Activated CD4-positive, CD25-positive, alpha-beta regulatory T cell treated with anti-CD3 and anti-CD28 coated beads, Interleukin-2, amount 50 U/mL, for 24 hours (primary cell): ENCODE measurements at regions not wholly inside any gene's neighbourhood (a gene's known extent, or its start where the extent isn't known, plus 50 kb on each side); places are given as distances from the start of the nearest gene placed in this dataset.
"Not testable (repeated sequence)": the region's sequence is repeated elsewhere in the genome, so short reads cannot be mapped to it uniquely, and the experiment has no call there.

ENCODE experiments used
- ATAC-seq, 2 donors: fragments of 150-1000 bp; cut with Tn5 transposase; one replicate each; pipeline ENCODE4 v1.10.0; 2021; ENCODE audit warnings: mild to moderate bottlenecking in 1 of 2, moderate library complexity in 1 of 2

DNA sequence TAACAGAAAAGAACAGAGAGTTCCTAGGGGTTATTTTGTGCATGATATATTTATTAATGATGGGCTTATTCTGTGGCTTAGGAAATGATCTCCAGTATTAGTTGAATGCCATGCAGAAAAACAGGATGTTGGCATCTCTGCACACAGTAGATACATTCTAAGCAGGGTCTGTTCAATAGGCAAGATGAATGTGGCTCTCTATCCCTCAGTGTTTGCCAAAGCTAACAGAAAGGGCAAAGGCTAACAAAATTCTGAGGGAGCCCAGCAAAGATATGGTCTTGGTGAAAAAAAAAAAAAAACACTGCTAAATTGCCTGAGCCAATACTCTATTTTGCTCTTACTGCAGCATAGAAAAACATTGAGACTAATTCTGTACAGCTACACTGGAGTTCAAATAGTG is 1095.8 kb downstream of the UQCRFS1 start:
- ATAC-seq: no peak

DNA sequence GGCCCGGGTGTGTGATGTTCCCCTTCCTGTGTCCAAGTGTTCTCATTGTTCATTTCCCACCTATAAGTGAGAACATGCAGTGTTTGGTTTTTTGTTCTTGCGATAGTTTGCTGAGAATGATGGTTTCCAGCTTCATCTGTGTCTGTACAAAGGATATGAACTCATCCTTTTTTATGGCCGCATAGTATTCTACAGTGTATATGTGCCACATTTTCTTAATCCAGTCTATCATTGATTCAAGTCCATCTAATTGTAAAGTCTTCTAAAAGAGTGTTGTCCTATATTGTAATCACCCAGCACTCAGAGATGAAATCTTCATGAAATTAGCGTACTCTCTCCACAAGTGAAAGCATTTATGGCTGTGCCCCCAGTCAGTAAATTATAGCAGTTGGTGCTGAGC is 1096.6 kb downstream of the UQCRFS1 start:
- ATAC-seq: not testable (repeated sequence)

DNA sequence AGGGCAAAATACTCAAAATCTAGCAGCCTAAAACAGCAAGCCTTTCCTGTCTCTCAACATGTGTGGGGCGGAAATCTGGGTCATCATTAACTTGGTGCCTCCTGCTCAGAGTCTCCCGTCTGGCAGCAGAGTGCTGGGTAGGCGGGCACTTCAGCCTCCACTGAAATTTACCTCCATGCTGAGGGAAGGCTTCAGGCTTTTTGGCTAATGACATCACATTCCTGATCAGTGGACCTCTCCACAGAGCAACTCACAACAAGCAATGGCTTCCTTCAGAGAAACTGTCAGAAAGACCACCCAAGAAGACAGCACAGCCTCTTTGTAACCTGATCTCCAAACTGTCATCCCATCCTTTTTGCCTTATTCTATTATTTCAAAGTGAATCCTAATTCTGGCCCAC is 1109.0 kb downstream of the UQCRFS1 start:
- ATAC-seq: no peak

DNA sequence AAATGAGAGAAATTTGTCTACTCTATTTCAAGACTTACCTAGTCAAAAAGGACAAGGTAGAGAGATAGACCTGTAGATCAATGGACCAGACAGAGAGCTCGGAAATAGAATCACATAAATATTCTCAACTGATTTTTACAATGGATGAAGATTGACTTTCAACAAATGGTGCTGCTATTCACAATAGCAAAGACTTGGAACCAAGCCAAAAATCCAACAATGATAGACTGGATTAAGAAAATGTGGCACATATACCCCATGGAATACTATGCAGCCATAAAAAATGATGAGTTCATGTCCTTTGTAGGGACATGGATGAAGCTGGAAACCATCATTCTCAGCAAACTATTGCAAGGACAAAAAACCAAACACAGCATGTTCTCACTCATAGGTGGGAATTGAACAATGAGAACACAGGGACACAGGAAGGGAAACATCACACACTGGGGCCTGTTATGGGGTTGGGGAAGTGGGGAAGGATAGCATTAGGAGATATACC is 1128.2 kb downstream of the UQCRFS1 start:
- ATAC-seq: not testable (repeated sequence)

DNA sequence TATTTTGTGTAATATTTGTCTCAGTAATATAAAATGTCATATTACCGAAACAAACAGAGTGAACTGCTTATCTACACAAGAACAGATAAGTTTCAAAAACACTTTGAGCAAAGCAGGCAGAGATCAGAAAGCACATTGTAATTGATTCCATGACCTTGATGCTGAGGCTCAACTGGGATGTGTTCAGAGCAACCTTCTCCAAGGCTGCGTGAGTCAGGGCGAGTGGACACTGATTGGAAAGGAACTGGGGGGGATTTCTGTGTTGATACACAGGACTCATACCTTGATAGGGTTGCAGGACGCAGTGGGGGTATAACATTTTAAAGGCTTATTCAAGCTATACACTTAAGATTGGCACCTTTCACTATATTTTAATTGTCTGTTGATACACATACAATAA is 1136.3 kb downstream of the UQCRFS1 start:
- ATAC-seq: no peak

DNA sequence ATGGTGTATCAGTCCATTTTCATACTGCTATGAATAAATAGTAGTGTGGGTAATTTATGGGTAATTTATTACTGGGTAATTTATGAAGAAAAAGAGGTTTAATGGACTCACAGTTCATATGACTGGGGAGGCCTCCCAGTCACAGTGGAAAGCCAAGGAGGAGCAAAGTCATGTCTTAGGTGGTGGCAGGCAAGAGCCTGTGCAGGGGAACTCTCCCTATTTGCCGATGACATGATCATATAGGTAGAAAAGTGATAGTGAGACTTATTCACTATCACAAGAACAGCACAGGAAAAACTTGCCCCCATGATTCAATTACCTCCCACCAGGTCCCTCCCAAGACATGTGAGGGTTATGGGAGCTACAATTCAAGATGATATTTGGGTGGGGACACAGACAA is 1137.7 kb downstream of the UQCRFS1 start:
- ATAC-seq: no peak

DNA sequence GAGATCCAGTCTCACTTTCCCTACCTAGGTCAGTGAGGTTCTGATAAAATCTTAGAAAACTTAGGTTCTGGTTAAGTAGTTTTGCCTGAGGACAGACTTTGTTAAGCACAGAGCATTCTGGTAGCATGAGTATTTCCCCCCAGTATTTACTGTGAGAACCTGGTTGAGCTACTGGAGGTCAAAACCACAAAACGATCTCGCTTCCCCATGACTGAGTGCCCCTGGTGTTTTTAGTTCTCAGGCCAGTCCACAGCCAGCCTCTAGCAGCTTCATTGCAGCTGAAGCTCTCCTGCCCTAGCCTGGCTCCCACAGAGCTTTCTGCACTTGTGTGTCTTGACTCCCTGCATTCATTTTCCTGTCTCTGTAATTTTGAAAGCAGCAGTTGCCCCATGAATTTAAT is 1138.2 kb downstream of the UQCRFS1 start:
- no peak for ATAC-seq

DNA sequence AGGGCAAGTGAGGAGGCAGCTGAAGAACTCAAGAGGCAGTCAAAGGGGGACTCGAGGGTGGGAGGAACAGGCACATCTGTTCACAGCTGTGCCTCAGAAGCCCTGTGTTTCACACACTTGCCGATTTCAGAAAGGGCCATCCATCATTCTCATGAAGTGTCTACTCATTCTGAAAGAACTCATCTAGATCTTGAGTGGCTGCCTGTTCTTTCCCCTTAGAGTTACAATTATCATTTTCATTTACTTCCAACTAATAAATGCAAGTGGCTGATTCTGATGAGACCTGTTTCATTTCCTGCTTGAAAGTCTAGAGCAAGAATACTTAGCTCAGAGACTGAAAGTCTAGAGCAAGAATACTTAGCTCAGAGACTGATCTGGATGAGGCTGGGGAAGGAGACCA is 1145.1 kb downstream of the UQCRFS1 start:
- ATAC-seq: no peak

DNA sequence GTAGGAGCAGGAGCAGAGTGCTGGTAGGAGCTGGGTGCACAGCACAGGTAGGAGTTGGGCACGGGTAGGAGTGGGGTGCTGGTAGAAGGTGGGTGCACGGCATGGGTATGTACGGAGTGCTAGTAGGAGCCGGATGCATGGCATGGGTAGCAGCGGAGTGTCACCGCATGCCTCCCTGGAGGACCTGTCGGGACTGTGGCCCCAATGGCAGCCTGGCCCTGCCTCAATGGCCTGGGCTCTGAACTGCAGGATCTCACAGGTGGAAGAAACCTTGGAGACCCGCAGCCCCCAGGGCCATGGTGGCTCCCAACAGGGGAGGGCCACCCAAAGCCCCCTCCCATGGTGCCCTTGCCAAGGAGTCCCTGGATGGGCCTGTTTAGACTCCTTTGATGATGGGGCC is 1146.0 kb downstream of the UQCRFS1 start:
- no peak for ATAC-seq

DNA sequence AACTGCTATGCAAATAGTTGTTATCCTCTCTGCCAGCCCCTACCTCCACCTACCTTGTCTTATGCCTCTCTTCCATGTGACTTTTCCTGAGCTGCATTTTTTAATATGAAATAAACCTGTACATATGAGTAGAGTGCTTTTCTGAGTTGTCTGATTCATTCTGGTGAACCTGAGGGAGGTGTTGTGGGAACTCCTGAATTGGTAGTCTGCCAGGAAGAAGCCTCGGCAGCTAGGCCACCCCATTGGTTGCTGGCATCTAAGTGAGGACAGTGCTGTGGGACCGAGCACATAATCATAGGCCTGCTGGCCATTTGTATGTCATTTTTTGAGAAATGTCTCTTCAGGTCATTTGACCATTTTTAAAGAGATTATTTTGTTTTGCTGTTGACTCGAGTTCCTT is 1146.8 kb downstream of the UQCRFS1 start:
- no peak for ATAC-seq

DNA sequence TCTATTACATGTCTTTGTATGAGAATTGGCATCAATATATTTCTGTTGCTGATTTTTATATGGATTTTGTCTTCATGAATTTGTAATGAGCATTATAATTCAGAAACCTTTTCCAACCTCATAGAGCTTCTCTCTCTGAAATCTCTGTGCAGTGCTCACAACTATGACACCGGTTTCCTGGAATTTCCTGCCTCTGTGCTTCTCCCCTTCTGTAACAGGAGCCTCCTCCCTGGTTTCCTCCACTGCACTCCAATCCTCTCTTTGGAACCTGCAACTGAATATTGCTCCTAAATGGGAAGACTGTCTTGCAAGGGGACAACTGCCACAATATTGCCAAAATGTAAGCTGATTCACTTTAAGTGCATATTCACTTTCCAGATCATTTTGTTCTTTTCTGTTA is 1147.9 kb downstream of the UQCRFS1 start:
- no peak for ATAC-seq

DNA sequence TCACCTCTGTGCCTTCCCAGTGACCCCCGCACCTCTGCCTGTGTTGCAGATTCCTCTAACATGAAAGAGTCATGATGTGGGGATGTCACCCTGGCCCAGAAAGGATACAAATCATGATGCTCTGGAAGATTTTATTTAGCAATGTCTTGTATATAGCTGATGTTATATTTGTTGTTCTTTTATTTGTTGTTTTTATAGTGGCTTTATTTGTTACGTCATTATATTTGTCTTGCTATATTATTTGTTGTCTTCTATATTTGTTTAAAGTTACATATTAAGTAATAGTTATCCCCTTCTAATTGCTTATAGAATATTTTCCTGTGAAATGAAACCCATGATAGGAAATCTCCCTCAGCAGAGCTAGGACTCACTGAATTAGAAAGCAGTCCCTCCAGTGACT is 1149.2 kb downstream of the UQCRFS1 start:
- ATAC-seq: no peak

DNA sequence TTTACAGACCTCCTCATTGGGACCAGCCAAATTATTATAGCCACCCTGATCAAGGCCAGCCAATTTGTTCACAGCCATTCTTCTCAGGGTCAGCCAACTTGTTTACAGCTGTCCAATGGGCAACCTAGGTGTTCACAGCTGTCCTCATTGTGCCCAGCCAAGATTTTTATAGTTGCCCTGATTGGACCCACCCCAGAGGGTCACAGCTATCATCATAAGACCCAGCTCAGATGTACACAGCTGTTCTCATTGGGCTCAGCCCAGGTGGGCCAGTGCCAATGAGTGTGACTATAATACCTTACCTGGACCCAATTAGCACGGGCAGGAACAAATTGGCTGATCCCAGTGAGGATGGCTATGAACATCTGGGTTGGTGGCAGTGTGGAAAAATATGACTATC is 1151.8 kb downstream of the UQCRFS1 start:
- no peak for ATAC-seq

DNA sequence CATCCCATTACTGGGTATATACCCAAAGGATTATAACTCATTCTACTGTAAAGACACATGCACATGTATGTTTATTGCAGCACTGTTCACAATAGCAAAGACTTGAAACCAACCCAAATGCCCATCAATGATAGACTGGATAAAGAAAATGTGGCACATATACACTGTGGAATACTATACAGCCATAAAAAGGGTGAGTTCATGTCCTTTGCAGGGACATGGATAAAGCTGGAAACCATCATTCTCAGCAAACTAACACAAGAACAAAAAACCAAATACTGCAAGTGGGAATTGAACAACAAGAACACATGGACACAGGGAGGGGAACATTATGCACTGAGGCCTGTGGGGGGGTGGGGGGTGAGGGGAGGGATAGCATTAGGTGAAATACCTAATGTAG is 1155.9 kb downstream of the UQCRFS1 start:
- ATAC-seq: not testable (repeated sequence)

DNA sequence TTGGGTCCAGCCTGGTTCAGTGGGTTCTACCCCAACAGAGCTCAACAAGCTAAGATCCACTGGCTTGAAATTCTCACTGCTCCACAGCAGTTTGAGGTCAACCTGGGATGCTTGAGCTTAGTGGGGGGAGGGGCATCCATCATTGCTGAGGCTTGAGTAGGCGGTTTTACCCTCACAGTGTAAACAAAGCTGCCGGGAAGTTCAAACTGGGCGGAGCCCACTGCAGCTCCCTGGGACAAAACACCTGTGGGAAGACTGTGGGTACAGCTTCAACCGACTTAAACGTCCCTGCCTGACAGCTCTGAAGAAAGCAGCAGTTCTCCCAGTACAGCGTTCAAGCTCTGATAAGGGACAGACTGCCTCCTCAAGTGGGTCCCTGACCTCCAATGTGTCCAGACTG is 1161.9 kb downstream of the UQCRFS1 start:
- no peak for ATAC-seq

DNA sequence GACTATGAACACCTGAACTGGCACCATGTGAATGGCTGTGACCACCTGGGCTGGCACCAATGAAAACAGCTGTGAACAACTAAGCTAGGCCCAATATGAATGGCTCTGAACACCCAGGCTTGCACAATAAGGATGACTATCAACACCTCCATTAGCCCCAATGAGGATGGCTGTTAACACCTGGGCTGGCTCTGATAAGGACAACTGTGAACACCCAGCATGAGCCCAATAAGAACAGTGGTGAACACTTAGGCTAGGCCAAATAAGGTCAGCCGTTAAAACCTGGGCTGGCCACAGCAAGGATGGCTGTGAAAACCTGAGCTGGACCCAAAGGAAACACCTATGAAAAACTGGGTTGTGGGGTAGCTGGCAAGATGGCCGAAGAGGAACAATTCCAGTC is 1163.1 kb downstream of the UQCRFS1 start:
- ATAC-seq: no peak

DNA sequence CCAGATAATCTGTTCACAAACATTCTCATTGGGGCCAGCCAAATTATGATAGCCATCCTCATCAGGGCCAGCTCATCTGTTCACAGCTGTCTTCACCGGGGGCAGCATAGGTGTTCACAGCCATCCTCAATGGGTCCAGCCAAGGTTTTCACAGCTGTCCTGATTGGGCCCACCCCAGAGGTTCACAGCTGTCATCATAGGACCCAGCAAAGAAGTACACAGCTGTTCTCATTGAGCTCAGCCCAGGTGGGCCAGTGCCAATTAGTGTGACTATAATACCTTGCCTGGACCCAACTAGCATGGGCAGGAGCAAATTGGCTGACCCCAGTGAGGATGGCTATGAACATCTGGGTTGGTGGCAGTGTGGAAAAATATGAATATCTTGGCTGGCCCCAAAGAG is 1166.0 kb downstream of the UQCRFS1 start:
- no peak for ATAC-seq

DNA sequence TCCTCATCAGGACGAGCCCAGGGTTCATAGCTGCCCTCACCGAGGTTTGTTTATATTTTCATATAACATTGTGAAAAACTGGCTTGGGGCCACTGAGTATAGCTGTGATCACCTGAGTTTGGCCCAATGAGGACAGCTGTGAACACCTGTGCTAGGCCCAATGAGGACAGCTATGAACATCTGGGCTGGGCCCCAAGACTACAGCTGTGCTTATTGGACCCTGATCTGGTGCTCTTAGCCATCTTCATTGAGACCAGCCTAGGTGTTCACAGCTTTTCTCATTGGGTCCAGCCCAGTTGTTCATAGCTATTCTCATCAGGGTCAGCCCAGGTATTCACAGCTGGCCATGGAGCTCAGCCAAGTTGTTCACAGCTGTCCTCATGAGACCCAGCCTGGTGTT is 1167.3 kb downstream of the UQCRFS1 start:
- no peak for ATAC-seq

DNA sequence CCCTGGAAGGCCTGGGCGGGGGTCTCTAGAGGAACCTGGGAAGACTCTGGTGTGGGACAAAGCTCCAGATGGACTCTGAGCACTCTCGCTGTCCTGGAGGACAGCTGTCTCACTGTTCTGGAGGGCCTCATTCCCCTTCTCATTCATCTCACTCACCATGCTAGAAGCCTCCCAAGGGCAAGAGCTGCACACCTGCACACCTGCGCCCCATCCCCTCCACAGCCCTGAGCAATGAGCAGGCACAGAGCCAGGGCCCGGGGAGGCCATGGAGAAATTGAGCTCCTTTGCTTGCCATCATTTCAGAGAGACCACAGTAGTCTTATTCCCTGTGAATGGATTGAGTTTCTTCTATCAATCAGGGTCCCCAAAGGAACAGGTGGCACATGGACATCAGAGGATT is 1168.5 kb downstream of the UQCRFS1 start:
- no peak for ATAC-seq

DNA sequence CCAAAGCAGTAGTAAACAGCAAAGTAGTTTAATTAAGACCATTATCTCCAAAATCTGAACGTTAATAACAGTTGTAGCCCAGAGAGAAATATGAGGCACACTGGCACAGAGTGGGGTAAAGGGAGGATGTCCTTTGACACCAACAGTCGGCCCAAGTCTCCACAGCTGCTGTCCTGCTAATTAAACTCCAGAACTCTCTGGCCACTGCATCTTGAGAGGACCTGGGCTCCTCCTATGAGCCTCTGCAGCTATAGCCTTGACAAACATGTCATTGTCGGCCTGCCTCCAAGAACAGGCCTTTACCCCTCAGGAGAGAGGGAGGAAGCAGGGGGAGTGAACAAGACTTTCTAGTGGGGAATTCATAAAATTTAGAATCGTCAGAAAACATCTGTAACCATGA is 1170.4 kb downstream of the UQCRFS1 start:
- ATAC-seq: no peak

DNA sequence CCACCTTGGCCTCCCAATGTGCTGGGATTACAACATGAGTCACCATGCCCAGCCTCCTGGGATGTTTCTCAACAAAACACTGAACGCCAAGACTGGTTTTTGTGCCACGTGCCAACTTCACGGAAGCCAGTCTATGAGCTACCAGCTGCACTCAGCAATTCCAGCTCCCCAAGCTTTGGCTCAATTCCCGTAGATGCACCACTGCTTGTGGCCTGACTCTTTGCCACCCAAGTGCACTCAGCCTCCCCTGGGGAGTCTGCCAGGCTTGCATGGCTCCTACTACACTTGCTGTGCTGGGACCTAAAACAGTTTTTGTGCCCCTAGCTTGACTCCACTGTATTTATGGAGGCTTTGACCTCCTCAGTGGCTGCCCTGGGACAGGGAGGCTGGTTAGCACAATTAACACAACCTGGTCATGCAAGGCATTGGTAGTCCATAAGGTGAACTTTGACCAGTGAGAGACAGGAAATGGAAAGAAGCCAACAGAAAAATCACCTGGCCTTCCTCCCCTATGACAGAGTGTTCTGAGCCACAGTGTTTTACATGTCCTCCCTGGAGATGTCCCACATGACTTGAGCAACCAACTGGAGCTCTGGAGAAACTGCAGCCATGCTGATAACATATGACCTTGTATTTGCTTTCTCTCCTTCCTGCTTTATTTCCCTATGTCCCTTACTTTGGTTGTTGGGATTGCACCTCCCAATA is 1173.1 kb downstream of the UQCRFS1 start:
- ATAC-seq: no peak

DNA sequence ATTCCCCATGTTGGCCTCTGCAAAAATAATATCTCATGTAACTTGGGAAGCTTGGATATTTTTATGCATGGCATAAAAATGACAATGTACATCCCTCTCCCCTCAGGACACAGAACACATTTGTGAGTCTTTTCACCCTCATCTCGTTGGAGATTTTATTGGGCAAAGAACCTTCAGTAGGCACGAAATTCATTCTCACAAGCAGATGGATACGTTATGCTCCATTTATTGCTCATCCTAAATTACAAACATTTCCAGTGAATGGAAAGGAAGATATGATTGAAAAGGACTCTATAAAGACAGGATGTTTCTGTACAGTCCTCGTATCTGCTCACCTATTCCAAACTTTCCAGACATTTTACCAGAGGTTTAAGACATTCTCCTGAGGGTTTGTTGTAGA is 1175.8 kb downstream of the UQCRFS1 start:
- ATAC-seq: no peak

DNA sequence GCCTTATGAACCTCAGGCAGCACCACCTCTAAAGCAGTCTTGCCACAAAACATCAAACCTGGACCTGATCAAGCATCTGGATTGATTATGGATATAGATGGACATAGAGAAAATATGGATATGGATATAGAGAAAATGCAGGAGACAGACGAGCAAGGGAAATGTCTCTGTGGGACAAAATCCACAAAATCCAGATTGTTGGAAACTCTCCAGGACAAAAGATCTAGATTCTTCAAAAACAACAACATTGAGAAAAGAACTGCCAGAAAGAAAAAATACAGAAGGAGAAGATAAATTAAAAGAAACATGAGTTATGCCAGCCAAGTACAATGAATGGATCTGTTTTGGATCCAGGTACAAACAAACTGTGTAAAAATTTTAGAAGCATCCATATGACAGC is 1176.5 kb downstream of the UQCRFS1 start:
- no peak for ATAC-seq

DNA sequence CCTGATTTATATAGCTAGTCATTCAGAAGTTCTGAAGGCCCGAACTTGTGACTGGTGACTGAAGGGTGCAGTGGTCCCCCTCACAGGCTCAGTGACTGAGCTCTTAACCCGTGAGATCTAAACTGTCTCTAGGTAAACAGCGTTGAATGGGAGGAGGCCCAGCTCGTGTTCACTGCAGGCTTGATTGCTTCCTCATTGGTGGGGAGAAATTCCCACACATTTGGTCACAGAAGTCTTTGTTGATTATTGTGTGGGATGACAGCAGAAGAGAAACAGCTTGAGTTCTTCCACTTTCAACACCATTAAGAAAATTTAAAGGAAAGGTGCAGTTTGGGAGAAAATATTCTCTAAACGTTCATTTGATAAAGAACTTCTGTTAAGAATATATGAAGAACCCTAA is 1178.0 kb downstream of the UQCRFS1 start:
- ATAC-seq: no peak

DNA sequence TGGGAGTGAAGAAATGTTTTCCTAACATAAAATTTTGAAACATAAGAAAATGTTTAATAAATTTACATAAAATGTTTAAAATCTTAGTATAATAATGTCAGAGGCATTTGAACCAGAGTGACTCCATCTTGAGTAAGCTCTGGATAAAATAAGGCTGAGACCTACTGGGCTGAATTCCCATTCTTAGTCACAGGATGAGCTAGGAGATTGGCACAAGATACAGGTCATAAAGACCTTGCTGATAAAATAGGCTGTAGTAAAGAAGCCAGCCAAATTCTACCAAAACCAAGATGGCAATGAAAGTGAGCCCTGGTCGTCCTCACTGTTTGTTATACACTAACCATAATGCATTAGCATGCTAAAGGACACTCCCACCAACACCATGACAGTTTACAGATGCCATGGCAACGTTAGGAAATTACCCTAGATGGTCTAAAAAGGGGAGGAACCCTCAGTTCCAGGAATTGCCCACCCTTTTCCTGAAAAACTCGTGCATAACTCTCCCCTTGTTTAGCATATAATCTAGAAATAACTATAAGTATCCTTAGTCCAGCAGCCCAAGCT is 1184.0 kb downstream of the UQCRFS1 start:
- ATAC-seq: no peak
